Midbrain (tissue), 1 donor: ENCODE measurements at regions not wholly inside any gene's neighbourhood (a gene's known extent, or its start where the extent isn't known, plus 50 kb on each side); places are given as distances from the start of the nearest gene placed in this dataset.
"Not testable (repeated sequence)": the region's sequence is repeated elsewhere in the genome, so short reads cannot be mapped to it uniquely, and the experiment has no call there.

Experiments used
- DNase-seq: peaks from one replicate; lab custom pipeline; 2025; lab: John Stamatoyannopoulos, UW

GRCh38 chr6:157727629-157728182, 95.3 kb upstream of the SNX9 start:
- DNase-seq = no peak

GRCh38 chr6:157728183-157728881, 94.7 kb upstream of the SNX9 start:
- DNase-seq = no peak

GRCh38 chr6:157731221-157731620, 91.8 kb upstream of the SNX9 start:
- DNase-seq = no peak

GRCh38 chr6:157732007-157732406, 91.0 kb upstream of the SNX9 start:
- no peak for DNase-seq

- no peak for DNase-seq
These were observed 90.5 kb upstream of the SNX9 start for GRCh38 chr6:157732416-157733161.

GRCh38 chr6:157736555-157736954, 86.5 kb upstream of the SNX9 start:
- DNase-seq = not testable (repeated sequence)

GRCh38 chr6:157741321-157741947, 81.6 kb upstream of the SNX9 start:
- no peak for DNase-seq

- no peak for DNase-seq
These were observed 81.0 kb upstream of the SNX9 start for GRCh38 chr6:157741948-157742556.

GRCh38 chr6:157744102-157744601, 78.9 kb upstream of the SNX9 start:
- DNase-seq = no peak

- DNase-seq = no peak
These were observed 76.1 kb upstream of the SNX9 start for GRCh38 chr6:157746897-157747296.

- no peak for DNase-seq
These were observed 75.7 kb upstream of the SNX9 start for GRCh38 chr6:157747370-157747769.

- no peak for DNase-seq
These were observed 74.0 kb upstream of the SNX9 start for GRCh38 chr6:157748839-157749571.

- DNase-seq = not testable (repeated sequence)
These were observed 72.1 kb upstream of the SNX9 start for GRCh38 chr6:157750973-157751372.

- DNase-seq = no peak
These were observed 71.4 kb upstream of the SNX9 start for GRCh38 chr6:157751547-157752200.

- not testable (repeated sequence) for DNase-seq
These were observed 70.2 kb upstream of the SNX9 start for GRCh38 chr6:157752879-157753278.

- no peak for DNase-seq
These were observed 69.8 kb upstream of the SNX9 start for GRCh38 chr6:157753291-157753690.

GRCh38 chr6:157753801-157754200, 69.2 kb upstream of the SNX9 start:
- DNase-seq = not testable (repeated sequence)

- DNase-seq = no peak
These were observed 68.7 kb upstream of the SNX9 start for GRCh38 chr6:157754351-157754750.

GRCh38 chr6:157755032-157755745, 67.9 kb upstream of the SNX9 start:
- DNase-seq = no peak

- no peak for DNase-seq
These were observed 67.2 kb upstream of the SNX9 start for GRCh38 chr6:157755746-157756411.
